GM12892 (cell line): ENCODE measurements at regions not wholly inside any gene's neighbourhood (a gene's known extent, or its start where the extent isn't known, plus 50 kb on each side); places are given as distances from the start of the nearest gene placed in this dataset.

Experiments
- DNase-seq: peaks from one replicate; pipeline ENCODE4 v3.0.0; 2011; ENCODE audit not compliant: insufficient read length
- FAIRE-seq: peaks from 2 replicates; lab custom pipeline; 2011; peaks lifted over from hg19 to GRCh38; lab: Jason Lieb, UNC
- POLR2A ChIP-seq: IDR thresholded peaks from 2 replicates; pipeline ENCODE4 v1.6.1; 2011; ENCODE audit warnings: low read depth, low read length, control low read depth
- POLR2AphosphoS5 ChIP-seq: IDR thresholded peaks from 2 replicates; pipeline ENCODE4 v1.6.1; 2011; ENCODE audit warnings: low read depth, low read length, control low read depth
- TAF1 ChIP-seq: IDR thresholded peaks from 2 replicates; pipeline ENCODE4 v1.6.1; 2011; ENCODE audit warnings: low read depth, mild to moderate bottlenecking, control low read depth, low read length, borderline replicate concordance

DNA sequence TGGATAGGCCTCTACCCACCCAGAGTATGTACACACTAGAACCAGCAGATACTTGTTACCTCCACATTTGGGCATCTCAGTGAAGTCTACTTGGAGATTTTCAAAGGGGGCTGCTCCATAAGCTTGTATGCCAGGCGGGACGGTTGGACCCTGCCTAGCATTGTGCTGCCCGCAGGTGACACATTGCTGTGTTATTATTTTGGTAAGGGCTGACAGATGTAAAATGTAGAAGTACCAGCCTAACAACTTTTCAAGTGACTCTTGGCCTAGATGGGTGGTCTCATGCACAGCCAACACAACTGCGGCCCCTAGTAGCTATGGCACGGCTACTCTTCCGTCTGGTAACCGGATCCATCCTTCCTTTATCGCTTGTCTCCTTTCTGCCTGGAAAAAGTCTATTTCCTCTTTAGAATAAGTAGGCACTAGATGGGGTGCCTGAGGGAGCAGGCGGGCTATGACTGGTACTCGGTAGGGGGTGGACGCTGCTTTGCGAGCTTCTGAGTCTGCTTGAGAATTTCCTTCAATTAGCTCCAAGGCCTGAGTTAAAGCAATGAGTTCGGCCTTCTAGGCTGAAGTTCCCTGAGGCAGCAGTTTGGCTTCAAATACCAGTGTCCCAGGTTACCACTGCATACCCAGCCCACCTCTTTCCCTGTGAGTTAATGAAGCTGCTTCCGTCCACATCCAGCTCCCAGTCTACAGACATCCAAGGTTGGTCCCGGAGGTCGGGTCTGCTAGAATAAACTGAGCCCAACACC lies 405.3 kb downstream of the TGFB2 start:
- DNase-seq (no peak), FAIRE-seq (no peak)
- TF ChIP-seq POLR2A = no peak
- TF ChIP-seq POLR2AphosphoS5 = no peak
- TF ChIP-seq TAF1 = no peak

DNA sequence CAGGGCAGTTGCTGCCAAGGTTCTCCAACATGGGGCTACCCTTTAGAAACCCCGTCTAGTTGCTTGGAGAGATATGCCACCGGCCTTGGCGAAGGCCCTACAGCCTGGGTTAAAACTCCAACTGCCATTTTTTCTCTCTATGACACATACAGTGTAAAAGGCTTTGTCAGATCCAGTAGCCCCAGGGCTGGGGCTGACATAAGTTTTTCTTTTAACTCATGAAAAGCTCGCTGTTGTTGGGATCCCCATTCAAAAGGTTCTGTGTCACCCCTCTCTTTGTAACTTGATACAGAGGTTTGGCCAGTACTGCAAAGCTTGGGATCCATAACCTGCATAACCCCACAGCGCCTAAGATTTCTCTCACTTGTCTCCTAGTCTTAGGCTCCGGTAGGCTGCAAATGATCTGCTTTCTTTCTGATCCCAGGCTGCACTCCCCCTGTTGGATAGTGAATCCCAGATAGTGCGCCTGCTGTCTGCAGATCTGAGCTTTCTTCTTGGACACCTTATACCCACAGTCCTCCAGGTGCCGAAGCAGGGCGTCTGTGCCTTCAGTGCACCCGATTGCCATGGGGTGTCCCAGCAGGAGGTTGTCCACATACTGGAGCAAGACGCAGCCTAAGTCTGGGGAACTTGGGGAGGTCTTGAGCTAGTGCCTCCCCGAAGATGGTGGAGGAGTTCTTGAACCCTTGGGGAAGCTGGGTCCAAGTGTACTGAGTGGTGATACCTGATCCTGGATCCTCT lies 406.2 kb downstream of the TGFB2 start:
- no peak for DNase-seq
- TF ChIP-seq POLR2A (no peak), TAF1 (no peak), POLR2AphosphoS5 (no peak)
- FAIRE-seq = no peak

GRCh38 chr1:218752126-218752525 lies 407.0 kb downstream of the TGFB2 start:
- DNase-seq = no peak
- TF ChIP-seq TAF1 = no peak
- TF ChIP-seq POLR2A = no peak
- TF ChIP-seq POLR2AphosphoS5 = no peak
- FAIRE-seq = no peak

DNA sequence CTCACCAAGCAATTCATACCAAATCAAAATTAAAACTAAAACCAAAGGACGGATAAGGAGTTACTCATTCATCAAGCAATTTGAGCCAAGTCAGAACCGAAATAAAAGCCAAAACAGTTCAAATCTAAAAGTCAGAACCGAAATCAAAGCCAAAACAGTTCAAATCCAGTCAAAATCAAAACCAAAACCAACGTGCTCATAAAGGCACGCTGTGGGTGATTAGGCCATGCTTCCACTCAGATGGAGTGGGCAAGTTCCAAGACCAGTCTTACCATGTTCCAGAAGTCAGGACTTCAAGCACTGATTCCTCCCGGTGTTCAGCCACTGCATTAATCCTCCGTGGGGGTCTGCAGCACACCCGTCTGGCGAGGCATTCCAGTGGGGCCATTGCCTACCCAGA lies 409.3 kb downstream of the TGFB2 start:
- TF ChIP-seq TAF1 (no peak), POLR2AphosphoS5 (no peak), POLR2A (no peak)
- DNase-seq = no peak
- peak; percentile 9 for FAIRE-seq

- no peak for FAIRE-seq
- no peak for DNase-seq
- TF ChIP-seq POLR2A = no peak
- no peak for TF ChIP-seq POLR2AphosphoS5
- TF ChIP-seq TAF1 = no peak
Observed at GRCh38 chr1:218755128-218755527, 410.0 kb downstream of the TGFB2 start.

DNA sequence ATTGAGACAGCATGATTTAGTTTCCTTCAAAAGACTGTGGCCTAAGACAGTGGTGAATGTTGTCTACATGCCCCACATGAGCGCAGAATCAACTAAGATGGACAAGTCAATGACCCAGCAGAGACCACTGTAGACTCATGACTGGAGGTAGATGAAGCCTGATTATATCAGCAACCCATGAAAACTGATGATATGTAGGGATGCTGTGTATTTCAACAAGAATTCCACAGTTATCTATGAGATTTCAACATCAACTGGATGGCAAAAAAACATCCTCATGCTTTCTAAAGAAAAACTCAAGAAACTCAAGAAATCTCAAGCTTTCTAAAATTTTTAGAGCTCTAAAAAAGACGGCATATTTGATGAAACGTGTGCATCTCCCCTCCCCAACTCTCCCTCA lies 413.9 kb upstream of the LYPLAL1 start:
- FAIRE-seq = no peak
- TF ChIP-seq POLR2AphosphoS5 (no peak), POLR2A (no peak), TAF1 (no peak)
- no peak for DNase-seq

DNA sequence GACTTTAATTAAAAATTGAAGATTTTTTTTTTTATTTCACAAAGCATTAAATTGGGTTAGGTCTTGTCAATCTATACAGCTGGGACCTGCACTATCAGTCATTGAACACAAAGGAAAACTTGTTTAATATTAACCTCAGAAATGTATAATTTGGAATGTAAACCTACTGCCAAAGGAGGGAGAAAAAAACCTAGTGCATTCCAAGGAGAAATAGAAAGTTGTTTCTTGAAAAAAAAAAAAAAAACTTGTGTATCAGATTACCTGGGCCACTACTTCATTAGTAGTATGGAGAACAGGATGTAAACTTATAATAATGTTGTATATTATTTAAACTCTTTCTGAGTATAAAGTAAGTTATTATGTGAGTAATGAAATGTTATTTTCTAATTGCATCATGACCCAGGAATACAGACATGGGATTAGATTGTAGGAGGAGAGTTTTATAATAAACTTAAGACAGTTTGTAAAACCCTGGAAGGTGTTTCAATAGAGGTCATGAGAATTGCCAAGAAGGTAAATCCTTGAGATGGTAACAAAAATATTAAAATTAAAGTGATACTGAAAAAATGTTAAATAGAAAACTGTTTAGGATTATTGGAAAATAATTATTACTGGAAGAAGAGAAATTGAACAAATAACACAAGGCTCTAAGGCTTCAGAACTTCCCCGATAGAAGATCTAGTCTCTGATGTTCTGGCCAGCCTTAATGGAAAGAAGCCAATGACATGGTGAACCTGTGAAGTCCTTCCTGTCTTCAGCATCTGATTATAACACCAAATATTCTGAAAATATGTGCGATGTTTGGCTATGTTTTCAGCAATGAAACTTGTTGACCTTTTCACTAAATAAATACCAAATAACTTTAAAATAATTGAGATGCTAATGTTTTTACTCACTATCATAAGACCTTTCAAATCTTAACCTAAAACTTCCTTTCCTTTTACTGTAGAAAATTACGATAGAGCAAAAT lies 412.8 kb upstream of the LYPLAL1 start:
- no peak for DNase-seq
- no peak for FAIRE-seq
- TF ChIP-seq TAF1 (no peak), POLR2A (no peak), POLR2AphosphoS5 (no peak)

DNA sequence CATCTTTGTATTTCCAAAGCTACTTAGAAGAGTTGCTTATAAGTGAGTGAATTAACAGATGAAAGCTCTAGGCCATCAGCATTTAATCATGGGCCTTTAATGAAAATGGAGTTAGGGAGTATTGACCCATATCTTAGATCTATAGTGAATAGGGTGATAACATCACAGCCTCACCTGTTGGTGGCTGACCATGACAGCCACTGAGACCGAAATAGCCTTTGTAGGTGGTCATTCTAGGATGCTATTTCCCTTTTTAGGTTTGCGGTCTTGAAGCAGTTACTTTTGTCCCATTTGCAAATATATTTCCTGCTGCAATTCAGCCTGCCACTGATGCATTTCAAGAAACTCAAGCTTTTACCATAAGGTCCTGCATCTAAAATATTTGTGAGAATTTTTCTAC lies 410.1 kb upstream of the LYPLAL1 start:
- DNase-seq (no peak), FAIRE-seq (no peak)
- no peak for TF ChIP-seq TAF1
- TF ChIP-seq POLR2AphosphoS5 = no peak
- no peak for TF ChIP-seq POLR2A

- TF ChIP-seq POLR2AphosphoS5 (no peak), POLR2A (no peak), TAF1 (no peak)
- FAIRE-seq (no peak), DNase-seq (no peak)
Observed at GRCh38 chr1:218765753-218766152, 407.9 kb upstream of the LYPLAL1 start.

DNA sequence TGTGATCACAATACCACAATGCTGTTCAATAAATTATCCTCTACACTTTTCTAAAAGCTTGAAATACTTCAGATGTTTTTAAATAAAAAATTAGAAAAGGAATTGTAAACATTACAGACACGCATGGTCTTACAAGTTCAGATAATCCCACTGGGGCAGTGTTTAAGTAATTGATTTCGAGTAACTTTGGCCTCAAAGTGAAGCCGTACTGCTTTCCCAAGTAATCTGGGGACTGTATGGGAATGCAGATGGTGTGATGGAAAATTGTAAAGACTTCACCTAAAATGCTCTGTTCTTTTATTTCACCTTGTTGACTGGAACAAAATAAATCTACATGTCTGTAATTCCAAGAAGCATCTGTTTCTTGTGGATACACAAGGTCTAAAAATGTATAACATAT lies 401.7 kb upstream of the LYPLAL1 start:
- FAIRE-seq = no peak
- TF ChIP-seq TAF1 = no peak
- TF ChIP-seq POLR2A = no peak
- no peak for TF ChIP-seq POLR2AphosphoS5
- DNase-seq = no peak

- DNase-seq (no peak), FAIRE-seq (no peak)
- no peak for TF ChIP-seq POLR2A
- no peak for TF ChIP-seq POLR2AphosphoS5
- no peak for TF ChIP-seq TAF1
Observed at GRCh38 chr1:218772575-218772974, 401.1 kb upstream of the LYPLAL1 start.
